PC-9 (cell line): ENCODE measurements at regions not wholly inside any gene's neighbourhood (a gene's known extent, or its start where the extent isn't known, plus 50 kb on each side); places are given as distances from the start of the nearest gene placed in this dataset.

Source experiments
- BruUV-seq: library from RNA; stranded (reverse); fragments of 400-500 nt; replicated peaks from 2 replicates; lab custom pipeline; 2021; lab: Mats Ljungman, UMichigan
- CTCF ChIA-PET: fragments of 300-600 bp; sonication (Branson Sonifier 250); formaldehyde crosslinking; loops from one replicate; lab custom pipeline; 2022; ENCODE audit warnings: antibody characterized with exemption; lab: Charles Lee
- POLR2A ChIA-PET: fragments of 300-600 bp; sonication (Branson Sonifier 250); formaldehyde crosslinking; loops from one replicate; lab custom pipeline; 2022; ENCODE audit warnings: antibody characterized with exemption; ENCODE audit not compliant: unreplicated experiment; lab: Charles Lee
- DNase-seq, 2 experiments: peaks; one replicate each; pipeline versions ENCODE4 v3.0.0 to v3.0.0-alpha.2; 2015 to 2022; ENCODE audit warnings: mixed read lengths in 1 of 2
- H2AFZ ChIP-seq: fragments of 200-600 bp; sonication (generic); 2 replicates; pipeline ENCODE4 v1.8.1; 2017; ENCODE audit warnings: antibody characterized with exemption
- H3F3A ChIP-seq: fragments of 200-600 bp; sonication (generic); 2 replicates; pipeline ENCODE4 v1.8.1; 2017; ENCODE audit warnings: antibody characterized with exemption, mild to moderate bottlenecking, low read depth; ENCODE audit not compliant: insufficient read depth
- H3K27ac ChIP-seq: fragments of 200-600 bp; sonication (generic); 2 replicates; pipeline ENCODE4 v1.6.1; 2016; ENCODE audit warnings: mixed run types
- H3K27me3 ChIP-seq: fragments of 200-600 bp; sonication (generic); 2 replicates; pipeline ENCODE4 v1.6.1; 2016; ENCODE audit warnings: low read depth, mixed run types; ENCODE audit not compliant: insufficient read depth
- H3K36me3 ChIP-seq: fragments of 200-600 bp; sonication (generic); 2 replicates; pipeline ENCODE4 v1.6.1; 2016; ENCODE audit warnings: low read depth, mixed run types
- H3K4me1 ChIP-seq: fragments of 200-600 bp; sonication (generic); replicated peaks from 2 replicates; pipeline ENCODE4 v1.6.1; 2016; ENCODE audit warnings: mixed run types; ENCODE audit not compliant: insufficient read depth
- H3K4me2 ChIP-seq: fragments of 200-600 bp; sonication (generic); 2 replicates; pipeline ENCODE4 v1.6.1; 2017; ENCODE audit warnings: mixed run types
- H3K4me3 ChIP-seq: fragments of 200-600 bp; sonication (generic); 2 replicates; pipeline ENCODE4 v1.6.1; 2016; ENCODE audit warnings: mixed run types
- H3K79me2 ChIP-seq: fragments of 200-600 bp; sonication (generic); 2 replicates; pipeline ENCODE4 v1.6.1; 2017; ENCODE audit warnings: low read depth, mixed run types
- H3K9me2 ChIP-seq: fragments of 200-600 bp; sonication (generic); 2 replicates; pipeline ENCODE4 v1.8.1; 2017; ENCODE audit warnings: mild to moderate bottlenecking; ENCODE audit not compliant: insufficient read depth
- H3K9me3 ChIP-seq: fragments of 200-600 bp; sonication (generic); 2 replicates; pipeline ENCODE4 v1.8.1; 2016; ENCODE audit warnings: low read depth; ENCODE audit not compliant: insufficient read depth
- H4K20me1 ChIP-seq: fragments of 200-600 bp; sonication (generic); 2 replicates; pipeline ENCODE4 v1.8.1; 2017; ENCODE audit not compliant: insufficient read depth
- CTCF ChIP-seq: fragments of 200-600 bp; sonication (generic); conservative IDR thresholded peaks from 2 replicates; pipeline ENCODE4 v1.6.1; 2017; ENCODE audit warnings: mixed run types, antibody characterized with exemption, mild to moderate bottlenecking, moderate library complexity
- EZH2 ChIP-seq: fragments of 200-600 bp; sonication (generic); IDR thresholded peaks from 2 replicates; pipeline ENCODE4 v1.8.0; 2017; ENCODE audit warnings: antibody characterized with exemption, low read depth
- intact Hi-C: fragments of 100-400 bp; cut with micrococcal nuclease; formaldehyde crosslinking; loops from one replicate; pipeline ENCODE4 v1.10.0; 2022; ENCODE audit not compliant: unreplicated experiment

GRCh38 chr20:4610871-4611270, 75.4 kb upstream of the PRNP start:
- Histone ChIP-seq H2AFZ (no peak overlapping the region), H3K27ac (no peak overlapping the region), H3K79me2 (no peaks in the 10 kb centered on the region), H3K9me2 (no peaks in the 10 kb centered on the region), H3K36me3 (no peaks in the 10 kb centered on the region), H3K27me3 (no peaks in the 10 kb centered on the region), H3F3A (peaks cover 6% of the 10 kb centered on the region), H4K20me1 (no peaks in the 10 kb centered on the region), H3K4me2 (no peak overlapping the region), H3K9me3 (no peaks in the 10 kb centered on the region), H3K4me1 (peaks cover 13% of the 10 kb centered on the region), H3K4me3 (no peak overlapping the region)
- intact Hi-C loops: no loop called here
- ChIA-PET CTCF (no interaction called here), POLR2A (no interaction called here)
- BruUV-seq: no TSS peak
- no peak for TF ChIP-seq EZH2
- no peak for TF ChIP-seq CTCF
- no peak for DNase-seq

GRCh38 chr20:4609511-4609910, 76.7 kb upstream of the PRNP start:
- no peaks in the 10 kb centered on the region for H3K27me3 ChIP-seq
- intact Hi-C loops: loop anchor here (5.0 to 10.0 kb wide), 2 partner anchors 493 to 585 kb away; no protein-coding TSS in a partner anchor
- no peaks in the 10 kb centered on the region for H4K20me1 ChIP-seq
- H3K36me3 ChIP-seq: no peaks in the 10 kb centered on the region
- no peak overlapping the region for H3K4me2 ChIP-seq
- H3K9me2 ChIP-seq: no peaks in the 10 kb centered on the region
- no peaks in the 10 kb centered on the region for H3K79me2 ChIP-seq
- H3K4me3 ChIP-seq: no peak overlapping the region
- TF ChIP-seq EZH2 (no peak), CTCF (no peak)
- no peak for DNase-seq
- H3F3A ChIP-seq: peaks cover 6% of the 10 kb centered on the region
- CTCF ChIA-PET: no interaction called here
- BruUV-seq: no TSS peak
- H2AFZ ChIP-seq: no peak overlapping the region
- H3K4me1 ChIP-seq: peaks cover 13% of the 10 kb centered on the region
- no peak overlapping the region for H3K27ac ChIP-seq
- no peaks in the 10 kb centered on the region for H3K9me3 ChIP-seq
- POLR2A ChIA-PET: no interaction called here

- H3K9me2 ChIP-seq: no peaks in the 10 kb centered on the region
- H3K4me1 ChIP-seq: peaks cover 8% of the 10 kb centered on the region
- H3K36me3 ChIP-seq: no peaks in the 10 kb centered on the region
- no TSS peak for BruUV-seq
- H3K27ac ChIP-seq: no peak overlapping the region
- no peaks in the 10 kb centered on the region for H4K20me1 ChIP-seq
- POLR2A ChIA-PET: no interaction called here
- no peak overlapping the region for H2AFZ ChIP-seq
- H3K27me3 ChIP-seq: no peaks in the 10 kb centered on the region
- no peaks in the 10 kb centered on the region for H3K79me2 ChIP-seq
- CTCF ChIA-PET: no interaction called here
- TF ChIP-seq CTCF: no peak
- no peak for TF ChIP-seq EZH2
- intact Hi-C loops: loop anchor here (5.0 to 10.0 kb wide), 2 partner anchors 493 to 586 kb away; no protein-coding TSS in a partner anchor
- H3K4me3 ChIP-seq: no peak overlapping the region
- H3F3A ChIP-seq: peaks cover 6% of the 10 kb centered on the region
- H3K9me3 ChIP-seq: no peaks in the 10 kb centered on the region
- H3K4me2 ChIP-seq: no peak overlapping the region
- no peak for DNase-seq
Measured at GRCh38 chr20:4608861-4609260, 77.4 kb upstream of the PRNP start.
